CD14-positive monocyte (primary cell): ENCODE measurements at regions not wholly inside any gene's neighbourhood (a gene's known extent, or its start where the extent isn't known, plus 50 kb on each side); places are given as distances from the start of the nearest gene placed in this dataset.

Experiments used
- DNase-seq, 3 donors: peaks; one replicate each; pipeline ENCODE4 v3.0.0-alpha.2; 2011 to 2022
- H2AFZ ChIP-seq: 2 replicates; pipeline ENCODE4 v1.6.0; 2012; ENCODE audit warnings: mild to moderate bottlenecking, low read depth, low read length, inconsistent platforms; ENCODE audit not compliant: insufficient read depth, poor library complexity, severe bottlenecking
- H3K27ac ChIP-seq, 2 donors: 1 replicate in 1 of 2; 2 replicates in 1 of 2; pipeline ENCODE4 v1.5.1; 2012 to 2013; ENCODE audit warnings: low read length in 2 of 2, control low read depth in 1 of 2, inconsistent platforms in 1 of 2, low read depth in 1 of 2, mild to moderate bottlenecking in 1 of 2
- H3K27me3 ChIP-seq, 2 donors: one replicate each; pipeline versions ENCODE4 v1.6.0 to v1.6.1; 2011 to 2013; ENCODE audit warnings: low read length in 2 of 2; ENCODE audit not compliant: control insufficient read depth in 2 of 2, insufficient read depth in 2 of 2
- H3K36me3 ChIP-seq, 2 donors: replicated peaks in 1 of 2; 1 replicate in 1 of 2; 2 replicates in 1 of 2; pipeline versions ENCODE4 v1.5.1 to v1.6.1; 2012 to 2013; ENCODE audit warnings: low read length in 2 of 2, control low read depth in 1 of 2, inconsistent platforms in 1 of 2, mild to moderate bottlenecking in 1 of 2; ENCODE audit not compliant: insufficient read depth in 2 of 2, control insufficient read depth in 1 of 2
- H3K4me1 ChIP-seq, 2 donors: 1 replicate in 1 of 2; 2 replicates in 1 of 2; pipeline versions ENCODE4 v1.5.1 to v1.6.1; 2012 to 2013; ENCODE audit warnings: low read length in 2 of 2, control low read depth in 1 of 2, inconsistent platforms in 1 of 2, mild to moderate bottlenecking in 1 of 2, moderate library complexity in 1 of 2; ENCODE audit not compliant: insufficient read depth in 2 of 2, control insufficient read depth in 1 of 2
- H3K4me2 ChIP-seq: replicated peaks from 2 replicates; pipeline ENCODE3; 2012; ENCODE audit warnings: low read length, moderate library complexity, mild to moderate bottlenecking; ENCODE audit not compliant: poor library complexity, severe bottlenecking; ENCODE audit errors: extremely low read depth
- H3K4me3 ChIP-seq, 3 experiments: fragments of 200-600 bp in 1 of 3; sonication (generic) in 1 of 3; replicated peaks in 1 of 3; 1 replicate in 2 of 3; 2 replicates in 1 of 3; pipeline ENCODE4 v1.5.1; 2011 to 2013; ENCODE audit warnings: low read length in 3 of 3, mild to moderate bottlenecking in 3 of 3, control low read depth in 2 of 3, low read depth in 2 of 3, inconsistent platforms in 1 of 3, moderate library complexity in 1 of 3
- H3K79me2 ChIP-seq: 2 replicates; pipeline ENCODE4 v1.6.0; 2012; ENCODE audit warnings: mild to moderate bottlenecking, control low read depth, inconsistent platforms, low read length, moderate library complexity; ENCODE audit not compliant: insufficient read depth
- H3K9ac ChIP-seq: 2 replicates; pipeline ENCODE4 v1.6.0; 2017; ENCODE audit warnings: low read length, mild to moderate bottlenecking; ENCODE audit not compliant: insufficient read depth, poor library complexity, severe bottlenecking
- H3K9me3 ChIP-seq, 2 donors: replicated peaks in 1 of 2; 1 replicate in 1 of 2; 2 replicates in 1 of 2; pipeline versions ENCODE4 v1.5.1 to v1.6.1; 2012 to 2013; ENCODE audit warnings: low read length in 2 of 2, control low read depth in 1 of 2; ENCODE audit not compliant: control insufficient read depth in 1 of 2, insufficient read depth in 1 of 2
- H4K20me1 ChIP-seq: 2 replicates; pipeline ENCODE4 v1.6.0; 2012; ENCODE audit warnings: mild to moderate bottlenecking, low read length, control low read depth, moderate library complexity; ENCODE audit not compliant: insufficient read depth
- H3K27ac Mint-ChIP-seq, 7 donors: one replicate each; pipeline ENCODE4 v1.8.0; 2020; ENCODE audit warnings: mild to moderate bottlenecking in 7 of 7, mixed read lengths in 7 of 7, moderate library complexity in 6 of 7, inconsistent platforms in 2 of 7
- H3K27me3 Mint-ChIP-seq, 3 donors: one replicate each; pipeline ENCODE4 v1.8.0; 2021 to 2022; ENCODE audit warnings: low read depth in 3 of 3, mild to moderate bottlenecking in 3 of 3, mixed read lengths in 3 of 3, moderate library complexity in 3 of 3, inconsistent platforms in 1 of 3
- H3K36me3 Mint-ChIP-seq, 2 donors: one replicate each; pipeline ENCODE4 v1.8.0; 2020; ENCODE audit warnings: mixed read lengths in 2 of 2, inconsistent platforms in 1 of 2, mild to moderate bottlenecking in 1 of 2
- H3K4me1 Mint-ChIP-seq: one replicate; pipeline ENCODE4 v1.8.0; 2020; ENCODE audit warnings: mild to moderate bottlenecking, mixed read lengths
- H3K4me3 Mint-ChIP-seq, 2 donors: one replicate each; pipeline ENCODE4 v1.8.0; 2020; ENCODE audit warnings: mild to moderate bottlenecking in 2 of 2, mixed read lengths in 2 of 2, moderate library complexity in 1 of 2
- H3K9me3 Mint-ChIP-seq, 7 donors: one replicate each; pipeline ENCODE4 v1.8.0; 2020 to 2022; ENCODE audit warnings: mixed read lengths in 7 of 7, mild to moderate bottlenecking in 6 of 7, moderate library complexity in 6 of 7, inconsistent platforms in 2 of 7
- WGBS: methylation state at CpG from one replicate; pipeline ENCODE4 v1.1.5; 2013; ENCODE audit warnings: missing lambda C conversion rate; ENCODE audit not compliant: insufficient coverage; 5-methylcytosine and 5-hydroxymethylcytosine counted together
- intact Hi-C, 2 donors: fragments of 100-400 bp; cut with micrococcal nuclease; formaldehyde crosslinking; loops; one replicate each; pipeline versions ENCODE4 v1.15.0 to v1.15.1; 2023
- TF ChIP-seq, protein P1 (sequence below): fragments of 200-600 bp; IDR thresholded peaks from one replicate; pipeline ENCODE4 v1.8.0; 2022; ENCODE audit warnings: antibody characterized with exemption, mild to moderate bottlenecking

DNA sequence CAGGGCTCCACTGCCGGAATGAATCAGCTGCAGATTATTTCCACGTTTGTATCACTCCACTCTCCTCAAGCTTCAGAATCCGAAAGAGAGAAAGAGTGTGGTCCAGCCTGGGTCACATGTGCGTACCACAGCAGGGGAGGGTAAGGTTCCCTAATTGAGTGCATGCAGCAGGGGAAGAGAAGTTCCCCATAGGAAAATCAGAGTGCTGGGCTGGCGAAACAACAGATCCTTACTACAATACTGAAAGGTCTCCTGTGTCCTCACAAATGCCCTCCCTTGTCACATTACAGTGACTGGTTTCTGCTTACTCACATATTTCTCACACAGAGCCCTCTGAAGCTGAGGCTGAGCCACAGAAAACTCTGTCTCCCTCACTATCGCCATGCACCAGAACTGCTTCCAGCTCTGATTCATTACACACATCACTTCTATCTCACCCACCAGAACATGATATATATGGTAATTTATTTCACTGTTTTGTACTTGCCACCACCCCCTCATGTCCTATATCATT, 532.2 kb upstream of the TUSC1 start:
- no peaks in the 10 kb centered on the region for H3K79me2 ChIP-seq
- no peak for DNase-seq
- no peaks in the 10 kb centered on the region for H4K20me1 ChIP-seq
- Mint-ChIP-seq H3K4me1 (no peaks in the 10 kb centered on the region), H3K27me3 (no peaks in the 10 kb centered on the region), H3K27ac (no peak overlapping the region), H3K36me3 (no peaks in the 10 kb centered on the region), H3K9me3 (peaks cover 0 to 15% (median 6%) of the 10 kb centered on the region in 7 donors), H3K4me3 (no peak overlapping the region)
- H3K4me3 ChIP-seq = no peak overlapping the region
- H3K9me3 ChIP-seq = peaks cover 6 to 15% of the 10 kb centered on the region in 2 donors
- no peak overlapping the region for H2AFZ ChIP-seq
- H3K27ac ChIP-seq = no peak overlapping the region
- intact Hi-C loops = no loop called here
- H3K27me3 ChIP-seq = no peaks in the 10 kb centered on the region
- H3K9ac ChIP-seq = no peak overlapping the region
- H3K36me3 ChIP-seq = no peaks in the 10 kb centered on the region
- WGBS = 50% methylated on average over 1 of the region's 6 CpGs
- TF ChIP-seq, protein P1, sequence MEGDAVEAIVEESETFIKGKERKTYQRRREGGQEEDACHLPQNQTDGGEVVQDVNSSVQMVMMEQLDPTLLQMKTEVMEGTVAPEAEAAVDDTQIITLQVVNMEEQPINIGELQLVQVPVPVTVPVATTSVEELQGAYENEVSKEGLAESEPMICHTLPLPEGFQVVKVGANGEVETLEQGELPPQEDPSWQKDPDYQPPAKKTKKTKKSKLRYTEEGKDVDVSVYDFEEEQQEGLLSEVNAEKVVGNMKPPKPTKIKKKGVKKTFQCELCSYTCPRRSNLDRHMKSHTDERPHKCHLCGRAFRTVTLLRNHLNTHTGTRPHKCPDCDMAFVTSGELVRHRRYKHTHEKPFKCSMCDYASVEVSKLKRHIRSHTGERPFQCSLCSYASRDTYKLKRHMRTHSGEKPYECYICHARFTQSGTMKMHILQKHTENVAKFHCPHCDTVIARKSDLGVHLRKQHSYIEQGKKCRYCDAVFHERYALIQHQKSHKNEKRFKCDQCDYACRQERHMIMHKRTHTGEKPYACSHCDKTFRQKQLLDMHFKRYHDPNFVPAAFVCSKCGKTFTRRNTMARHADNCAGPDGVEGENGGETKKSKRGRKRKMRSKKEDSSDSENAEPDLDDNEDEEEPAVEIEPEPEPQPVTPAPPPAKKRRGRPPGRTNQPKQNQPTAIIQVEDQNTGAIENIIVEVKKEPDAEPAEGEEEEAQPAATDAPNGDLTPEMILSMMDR = no peak
- H3K4me1 ChIP-seq = no peaks in the 10 kb centered on the region
- no peak overlapping the region for H3K4me2 ChIP-seq

DNA sequence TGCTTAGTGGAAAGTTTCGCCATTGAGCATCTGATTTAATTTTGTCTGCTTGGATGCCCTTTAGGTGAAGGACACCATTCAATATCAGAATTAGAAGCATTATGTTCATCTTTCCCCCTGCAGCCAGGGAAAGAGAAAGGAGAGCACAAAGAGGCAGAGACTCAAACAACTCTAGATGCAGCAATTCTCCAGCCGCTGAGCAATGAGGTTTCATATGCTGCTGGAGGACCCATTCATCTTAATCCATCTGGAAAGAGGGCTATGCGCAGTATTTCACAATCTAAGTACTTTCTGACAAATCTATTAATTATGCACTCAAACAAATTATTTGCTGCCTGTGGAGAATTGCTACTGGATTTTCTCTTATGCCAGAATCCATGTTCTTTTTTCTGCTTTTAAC, 527.0 kb upstream of the TUSC1 start:
- Histone ChIP-seq H3K79me2 (no peaks in the 10 kb centered on the region), H2AFZ (no peak overlapping the region), H3K36me3 (no peaks in the 10 kb centered on the region), H3K9ac (no peak overlapping the region), H3K4me3 (no peak overlapping the region), H3K9me3 (peaks cover 0 to 5% of the 10 kb centered on the region in 2 donors), H3K27me3 (no peaks in the 10 kb centered on the region), H3K27ac (no peak overlapping the region), H4K20me1 (no peaks in the 10 kb centered on the region), H3K4me2 (no peak overlapping the region), H3K4me1 (no peaks in the 10 kb centered on the region)
- H3K36me3 Mint-ChIP-seq = no peaks in the 10 kb centered on the region
- TF ChIP-seq, protein P1 = no peak
- peaks cover 0 to 3% (median 0%) of the 10 kb centered on the region in 7 donors for H3K9me3 Mint-ChIP-seq
- no peak for DNase-seq
- no peak overlapping the region for H3K4me3 Mint-ChIP-seq
- no peak overlapping the region for H3K27ac Mint-ChIP-seq
- no peaks in the 10 kb centered on the region for H3K27me3 Mint-ChIP-seq
- WGBS = 94% methylated on average over 2 of the region's 3 CpGs
- H3K4me1 Mint-ChIP-seq = no peaks in the 10 kb centered on the region
- intact Hi-C loops = no loop called here
